Glomerular endothelial cell (primary cell): ENCODE measurements at regions not wholly inside any gene's neighbourhood (a gene's known extent, or its start where the extent isn't known, plus 50 kb on each side); places are given as distances from the start of the nearest gene placed in this dataset.

ENCODE experiments used
- DNase-seq: peaks from one replicate; pipeline ENCODE4 v3.0.0-alpha.2; 2011; ENCODE audit warnings: low read depth, low spot score; ENCODE audit errors: extremely low read depth

DNA sequence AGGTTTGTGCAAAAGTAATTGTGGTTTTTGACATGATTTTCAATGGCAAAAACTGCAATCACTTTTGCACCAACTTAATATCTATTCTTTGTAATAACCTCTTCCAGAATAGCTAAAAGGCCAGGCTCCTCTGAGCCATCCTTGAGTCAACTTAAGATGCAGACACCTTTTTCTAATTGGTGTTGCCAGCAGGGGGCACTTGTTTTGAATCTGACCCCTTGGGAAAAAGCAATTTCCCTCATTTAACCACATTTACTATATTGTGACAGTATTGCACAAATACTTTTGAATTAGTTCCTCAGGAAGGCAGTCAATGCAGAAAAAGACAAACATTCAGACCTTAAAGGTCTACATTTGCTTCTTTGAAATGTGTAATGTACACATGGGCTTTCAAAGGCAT, 78.6 kb upstream of the GALNT5 start:
- no peak for DNase-seq

DNA sequence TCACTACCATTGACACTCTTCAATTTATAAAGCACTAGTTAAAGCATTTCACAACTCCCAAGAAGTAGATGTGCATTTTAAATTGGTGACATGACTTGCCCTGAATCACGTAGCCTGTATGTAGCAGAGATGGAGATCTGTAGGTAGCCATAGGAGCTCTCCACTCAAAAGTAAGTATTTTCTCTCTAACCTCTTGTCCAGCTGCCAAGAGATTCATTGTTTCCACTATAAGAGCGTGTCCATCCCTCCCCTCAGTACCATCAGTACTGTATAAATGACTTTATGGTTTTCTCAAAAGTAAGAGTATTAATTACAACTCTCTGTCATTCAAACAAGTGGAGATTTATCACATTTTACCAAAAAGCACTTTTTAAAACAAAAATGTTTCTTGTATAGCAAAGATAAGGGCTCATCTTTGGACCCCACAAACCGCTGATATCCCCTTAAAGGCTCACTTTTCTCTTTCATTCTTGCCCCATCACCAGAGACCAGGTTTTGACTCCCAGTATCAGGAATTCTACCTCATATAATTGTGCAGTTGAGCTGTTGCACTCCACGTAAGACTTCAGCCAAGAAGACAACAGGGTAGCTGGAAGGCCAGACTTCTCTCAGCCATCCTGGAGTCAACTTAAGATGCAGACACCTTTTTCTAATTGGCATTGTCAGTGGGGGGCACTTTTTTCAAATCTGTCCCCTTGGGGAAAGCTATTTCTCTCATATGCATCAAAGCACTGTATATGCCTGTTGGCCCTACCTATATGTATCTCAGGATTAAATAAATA, 78.0 kb upstream of the GALNT5 start:
- DNase-seq, result no peak

DNA sequence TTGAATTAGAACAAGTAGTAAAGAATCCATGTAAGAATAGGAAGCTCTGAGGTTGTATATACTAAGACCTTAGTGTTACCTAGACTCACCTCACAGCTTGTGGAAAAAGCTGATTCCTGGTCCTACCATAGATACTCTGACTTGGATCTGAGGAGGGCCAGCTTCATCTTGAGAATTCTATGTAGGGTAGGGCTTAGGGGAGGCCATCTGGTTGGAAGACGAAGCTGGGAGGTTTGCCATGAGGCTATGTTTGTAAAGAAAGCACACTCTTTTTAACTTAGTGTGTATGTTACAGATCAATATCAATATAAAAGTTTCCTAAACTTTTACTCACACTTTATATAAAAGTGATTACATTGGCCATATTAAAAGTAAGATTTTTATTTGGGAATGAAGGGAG, 77.1 kb upstream of the GALNT5 start:
- no peak for DNase-seq

DNA sequence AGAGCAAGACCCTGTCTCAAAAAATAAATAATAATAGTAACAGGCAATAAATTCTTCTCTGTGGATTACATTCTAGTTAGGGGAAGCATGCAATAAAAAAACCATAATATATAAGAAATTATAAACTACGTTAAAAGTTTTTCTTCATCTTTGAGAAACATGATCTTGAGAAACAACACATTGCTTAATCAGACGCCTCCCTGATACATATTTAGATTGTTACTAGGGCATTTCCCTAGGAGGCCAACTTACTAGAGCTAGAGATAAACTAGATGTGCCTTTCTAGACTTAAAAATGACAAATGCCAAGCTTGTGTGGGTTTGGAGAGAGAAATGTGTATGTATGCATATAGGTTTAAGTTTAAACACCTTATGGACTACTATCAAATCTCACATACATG, 76.3 kb upstream of the GALNT5 start:
- no peak for DNase-seq

DNA sequence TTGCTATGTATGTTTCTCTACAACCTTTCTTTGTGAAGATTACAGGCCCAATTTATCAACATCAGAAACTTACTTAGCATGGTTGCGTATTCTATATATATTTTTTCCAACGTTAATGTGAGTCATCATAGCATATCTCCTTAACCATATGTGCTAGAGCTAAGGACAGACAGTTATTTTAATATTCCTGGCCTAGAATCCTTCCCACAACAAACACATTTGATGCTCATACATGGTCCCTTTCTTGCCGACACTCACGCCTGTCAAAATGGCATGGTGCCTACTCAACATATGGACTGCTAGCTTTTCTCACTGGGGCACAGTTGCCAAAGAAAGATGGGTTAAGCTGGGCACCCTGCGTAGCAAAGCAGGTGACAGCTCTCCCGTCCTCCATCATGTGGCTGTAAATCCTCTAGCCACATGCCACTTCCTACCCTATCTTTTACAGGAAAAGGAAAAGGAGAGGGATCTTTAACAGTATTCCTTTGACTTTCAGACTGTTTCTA, 75.2 kb upstream of the GALNT5 start:
- DNase-seq, result no peak

DNA sequence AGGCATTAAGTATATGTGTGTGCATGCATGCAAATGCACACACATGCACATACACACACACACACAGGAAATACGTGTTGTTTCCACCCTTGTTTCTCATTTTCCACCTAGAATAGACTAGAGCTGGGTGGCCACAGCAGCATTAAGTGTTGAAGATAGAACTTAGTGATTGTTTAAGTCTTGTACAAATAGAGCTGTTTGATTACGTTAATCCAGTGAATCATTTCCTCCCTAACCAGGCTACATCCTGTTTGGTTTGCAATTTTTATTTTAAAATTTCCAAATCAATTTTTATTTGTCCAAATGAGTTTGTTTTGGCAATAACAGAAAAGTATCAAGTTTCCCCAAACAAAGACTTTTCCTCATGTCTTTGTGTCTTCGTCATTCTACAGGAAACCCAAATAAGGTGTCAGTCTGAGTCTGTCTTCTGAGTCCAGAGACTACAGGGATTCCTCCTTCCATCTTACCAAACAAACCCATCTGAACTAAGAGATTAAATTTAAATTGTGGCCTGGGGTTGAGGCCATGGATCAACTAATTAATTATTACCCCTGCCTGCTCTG, 74.6 kb upstream of the GALNT5 start:
- peak; percentile 93 for DNase-seq

DNA sequence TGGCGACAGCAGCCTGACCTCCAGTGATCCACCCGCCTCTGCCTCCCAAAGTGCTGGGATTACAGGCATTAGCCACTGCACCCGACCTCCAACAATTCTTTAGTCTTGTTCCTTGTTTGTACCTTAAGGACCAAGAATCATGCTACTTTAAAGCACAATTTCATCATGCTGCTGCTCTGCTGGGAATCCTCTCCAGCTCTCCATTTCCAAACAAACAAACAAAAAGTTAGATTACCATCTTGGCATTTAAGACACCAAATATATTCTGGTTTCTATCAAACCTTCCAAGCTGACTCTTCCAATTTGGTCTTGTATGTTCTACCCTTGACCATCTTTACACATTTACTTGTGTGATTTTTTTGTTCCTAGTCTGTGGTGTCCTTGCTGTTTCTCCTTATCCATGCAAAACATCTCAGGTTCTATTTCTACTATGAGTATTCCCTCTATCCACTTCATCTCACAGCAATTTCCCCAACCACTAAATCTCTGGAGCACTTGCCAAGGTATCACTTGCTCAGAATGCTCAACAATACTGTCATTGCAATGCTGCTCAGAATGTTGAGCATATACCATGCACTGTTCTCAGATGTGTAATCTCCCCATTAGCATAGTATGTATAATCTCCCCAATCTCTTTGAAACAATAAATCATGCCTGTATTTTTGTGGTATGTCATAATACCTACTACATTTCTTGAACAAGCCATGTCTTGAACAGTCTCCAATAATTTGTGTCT, 73.2 kb upstream of the GALNT5 start:
- DNase-seq, result no peak

DNA sequence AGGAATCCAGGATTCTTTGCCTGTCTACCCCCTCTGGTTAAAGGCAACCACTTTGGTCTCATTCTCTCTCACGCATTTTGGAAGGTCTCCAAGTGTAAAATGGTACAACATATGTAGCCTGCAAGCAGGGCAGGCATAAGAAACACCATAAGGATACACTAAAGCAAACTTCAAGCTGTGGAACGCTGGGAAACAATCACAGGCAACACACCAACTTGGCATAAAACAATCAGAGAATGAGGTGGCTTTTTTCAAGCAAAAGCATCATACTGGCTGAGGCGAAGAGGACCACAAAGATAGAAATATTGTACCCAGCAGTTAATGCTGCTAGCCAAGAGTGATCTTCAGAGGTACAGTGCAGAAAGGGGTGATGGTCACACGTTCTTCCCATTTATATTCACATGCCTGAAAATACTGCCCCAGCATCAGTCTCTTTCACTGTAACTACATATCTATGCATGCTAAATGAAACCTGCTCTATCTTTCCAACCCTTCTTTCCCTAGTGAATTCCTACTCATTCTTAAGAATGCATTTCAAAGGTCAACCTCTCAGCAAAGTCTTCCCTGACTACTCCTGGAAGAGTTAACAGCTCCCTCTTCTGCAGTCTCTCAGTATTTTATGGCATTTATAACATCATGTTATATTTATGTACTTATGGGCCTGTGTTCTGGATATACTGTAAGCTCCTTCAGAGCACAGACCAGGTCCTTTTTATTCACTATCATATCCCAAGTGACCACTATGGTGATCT, 71.9 kb upstream of the GALNT5 start:
- DNase-seq, result no peak

DNA sequence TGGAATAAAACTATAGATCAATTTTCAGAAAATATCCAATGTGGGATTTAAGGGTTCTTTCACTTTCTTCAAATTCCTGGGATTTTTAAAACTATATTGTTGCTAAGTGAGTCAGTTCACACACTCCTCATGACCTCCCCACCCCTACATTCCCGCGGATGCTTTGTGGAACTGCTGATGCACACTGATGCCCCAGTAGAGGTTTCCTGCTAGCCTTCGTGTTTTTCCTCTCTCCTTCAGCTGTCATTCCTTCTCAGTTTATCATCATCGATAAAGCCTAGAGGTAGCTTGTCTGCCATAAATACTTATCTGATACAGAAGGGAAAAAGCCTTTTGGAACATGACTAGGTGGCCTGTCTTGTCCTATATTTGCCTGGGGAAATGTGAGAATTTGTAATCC, 67.4 kb upstream of the GALNT5 start:
- no peak for DNase-seq

DNA sequence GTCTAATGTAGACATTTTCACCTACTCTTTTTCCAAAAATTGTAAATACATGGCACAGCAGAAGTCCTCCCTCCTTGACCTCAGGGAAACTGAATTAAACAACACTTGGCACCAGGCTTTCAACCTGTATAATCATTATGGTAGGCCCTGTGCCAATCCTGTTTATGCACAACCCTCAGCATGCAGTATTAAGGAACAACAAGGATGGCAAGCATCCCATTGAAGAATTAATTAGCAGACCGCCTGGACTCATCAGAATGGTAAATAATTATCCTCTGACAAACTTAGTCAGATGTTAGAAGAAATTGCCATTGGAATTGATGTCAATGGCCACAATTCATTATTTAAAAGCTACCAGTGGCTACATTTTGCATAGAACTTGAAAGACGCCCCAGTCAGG, 66.3 kb upstream of the GALNT5 start:
- DNase-seq, result no peak

DNA sequence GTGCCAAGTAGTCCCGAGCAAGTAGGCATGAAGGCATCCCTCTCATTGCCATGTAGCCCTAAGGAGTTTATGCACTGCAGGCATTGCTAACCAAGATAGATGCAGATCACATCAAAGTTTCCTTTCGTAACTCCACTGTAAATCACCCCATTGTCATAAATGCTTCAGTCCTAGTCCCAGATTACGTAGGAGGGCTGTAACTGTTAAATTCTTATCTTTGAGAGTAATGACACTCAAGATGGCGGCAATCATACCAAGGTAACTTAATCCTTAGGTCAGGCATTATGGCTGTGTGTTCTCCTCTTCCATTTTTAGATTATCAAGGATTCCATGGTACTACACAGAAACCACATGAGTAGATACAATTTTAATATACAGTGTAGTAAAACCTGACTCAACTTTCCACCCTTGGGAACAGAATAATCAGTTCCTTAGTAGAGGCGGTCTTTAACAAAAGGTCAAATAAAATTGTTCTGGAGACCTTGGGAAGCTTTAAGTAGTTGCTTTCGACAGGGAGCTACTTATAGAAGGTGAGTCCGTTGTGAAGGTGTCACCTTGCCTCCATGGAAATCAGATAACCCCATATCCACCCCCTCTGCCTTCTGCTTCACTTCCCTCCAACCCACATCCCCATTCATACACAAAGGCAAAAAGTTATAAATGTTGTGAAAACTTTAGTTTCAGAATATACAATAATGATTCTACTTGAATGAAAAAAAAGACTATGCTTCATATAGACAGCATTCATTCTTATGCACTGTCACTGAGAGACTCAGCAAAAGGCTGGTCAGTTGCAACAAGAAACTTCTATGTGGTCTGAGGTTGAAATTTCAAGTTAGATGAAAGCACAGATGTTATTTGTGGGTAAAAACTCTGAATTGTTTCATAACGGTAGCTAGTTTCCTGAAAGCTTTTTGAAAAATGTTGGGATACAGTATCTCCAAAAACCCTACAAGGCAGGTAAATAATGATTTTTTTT, 64.8 kb upstream of the GALNT5 start:
- DNase-seq, result no peak

DNA sequence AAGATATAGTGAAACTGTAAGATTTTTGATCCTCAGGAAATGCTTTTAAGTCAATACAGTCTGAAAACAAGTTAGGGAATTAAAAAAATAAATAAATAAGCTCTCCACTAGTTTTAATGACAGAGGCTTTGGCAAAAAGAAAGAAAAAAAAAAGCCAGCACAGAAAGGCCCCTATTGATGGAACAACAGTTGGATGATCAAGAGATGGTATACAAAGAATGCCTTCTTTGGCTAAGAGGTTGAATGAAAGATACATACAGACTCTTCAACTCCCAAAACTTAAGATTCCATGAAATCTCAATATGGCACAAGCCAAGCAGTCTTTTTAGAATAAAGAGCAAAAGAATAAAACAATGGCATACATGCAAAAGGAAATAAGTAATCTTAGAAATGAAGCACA, 64.0 kb upstream of the GALNT5 start:
- no peak for DNase-seq

DNA sequence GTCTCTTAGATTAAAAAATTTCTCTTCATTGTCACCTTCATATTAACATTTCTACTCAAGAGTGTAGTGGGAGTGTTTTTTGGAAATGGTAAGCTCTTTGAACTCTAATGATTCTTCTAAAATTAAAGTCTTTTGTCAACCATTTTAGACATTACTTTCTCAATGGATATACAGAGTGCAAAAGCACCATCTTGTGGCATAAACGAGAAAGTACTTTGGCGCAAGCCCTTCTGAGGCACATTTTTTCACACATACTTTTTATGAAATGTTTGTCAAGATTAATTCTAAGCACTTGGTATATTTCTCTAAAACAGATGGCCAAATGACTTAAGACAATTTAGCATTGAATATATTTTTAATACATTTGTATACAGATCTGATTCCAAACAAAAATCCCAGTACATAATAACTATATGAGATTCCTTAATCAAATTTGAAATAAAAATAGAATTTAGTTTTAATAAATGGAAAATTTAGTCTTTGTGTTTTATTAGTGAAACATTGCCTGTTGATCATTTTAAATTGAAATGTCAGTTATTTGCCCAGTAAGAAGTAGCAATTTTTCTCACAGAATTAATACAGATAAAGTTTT, 63.3 kb upstream of the GALNT5 start:
- no peak for DNase-seq

DNA sequence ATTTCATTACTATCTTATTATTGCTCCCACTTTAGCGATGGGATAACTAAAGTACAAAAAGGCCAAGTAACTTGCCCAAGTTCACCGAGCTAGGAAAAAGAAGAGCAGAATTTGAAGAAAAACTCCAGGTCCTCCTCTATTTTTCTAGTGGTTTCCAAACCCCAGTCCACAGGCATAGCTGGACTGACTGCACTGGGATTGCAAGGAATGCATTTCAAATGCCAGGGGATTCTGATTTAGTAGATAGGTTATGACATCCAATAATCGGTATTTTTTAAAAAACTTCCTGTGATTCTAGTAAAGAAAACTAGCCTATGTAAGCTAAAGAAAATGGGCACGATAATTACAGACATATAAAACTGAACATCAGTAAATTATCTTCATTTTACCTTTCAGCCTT, 62.7 kb upstream of the GALNT5 start:
- DNase-seq, result no peak

DNA sequence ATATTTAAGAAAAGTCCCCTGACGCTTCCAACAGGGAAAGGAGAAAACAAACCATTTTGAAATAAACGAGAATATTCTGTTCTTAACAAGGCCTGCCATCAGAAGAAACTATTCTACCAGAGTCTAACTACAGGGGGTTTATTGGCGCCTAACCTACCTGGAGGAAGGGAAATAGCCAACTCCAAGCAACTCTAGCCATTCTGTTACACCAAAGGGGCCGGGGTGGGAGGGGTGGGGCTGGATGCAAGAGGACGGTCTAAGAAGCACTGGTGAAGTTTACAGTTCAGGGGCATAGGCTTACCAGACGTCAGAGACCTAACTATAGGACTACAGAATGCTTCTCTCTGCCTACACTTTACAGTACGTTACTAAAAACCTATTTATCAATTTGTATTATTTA, 60.5 kb upstream of the GALNT5 start:
- no peak for DNase-seq

DNA sequence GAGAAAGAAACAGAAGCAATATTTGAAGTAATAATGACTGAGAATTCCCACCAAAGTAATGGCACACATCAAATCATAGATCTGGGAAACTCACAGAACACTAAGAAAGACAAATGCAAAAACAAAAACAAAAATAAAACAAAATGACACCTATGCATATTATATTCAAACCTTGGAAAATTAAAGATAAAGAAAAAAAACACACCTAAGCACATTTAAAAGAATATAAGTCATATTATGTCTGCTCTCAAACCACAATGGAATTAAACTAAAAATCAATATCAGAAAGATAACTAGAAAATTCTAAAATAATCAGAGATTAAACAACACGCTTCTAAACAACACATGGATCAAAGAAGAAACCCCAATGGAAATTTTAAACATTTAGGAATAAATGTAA, 59.7 kb upstream of the GALNT5 start:
- no peak for DNase-seq

DNA sequence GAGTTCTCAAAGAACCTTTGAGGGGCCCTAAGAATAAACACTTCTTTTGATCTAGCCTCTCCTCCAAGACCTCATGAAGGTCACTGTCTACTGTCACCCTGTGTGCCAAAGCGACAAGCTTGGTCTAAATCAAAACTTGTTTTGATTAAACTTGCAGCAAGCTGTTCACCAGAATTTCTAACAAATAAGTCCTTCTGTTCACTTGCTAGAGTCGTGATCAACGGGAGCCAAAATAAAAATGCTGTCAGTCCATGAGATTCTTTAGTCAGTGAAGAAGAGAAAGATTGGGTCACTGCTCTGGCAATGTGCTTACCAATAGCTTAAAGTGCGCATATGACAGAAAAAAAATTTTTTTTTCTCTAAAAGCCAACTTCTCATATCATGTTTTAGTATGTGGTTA, 53.9 kb upstream of the GALNT5 start:
- DNase-seq, result no peak

DNA sequence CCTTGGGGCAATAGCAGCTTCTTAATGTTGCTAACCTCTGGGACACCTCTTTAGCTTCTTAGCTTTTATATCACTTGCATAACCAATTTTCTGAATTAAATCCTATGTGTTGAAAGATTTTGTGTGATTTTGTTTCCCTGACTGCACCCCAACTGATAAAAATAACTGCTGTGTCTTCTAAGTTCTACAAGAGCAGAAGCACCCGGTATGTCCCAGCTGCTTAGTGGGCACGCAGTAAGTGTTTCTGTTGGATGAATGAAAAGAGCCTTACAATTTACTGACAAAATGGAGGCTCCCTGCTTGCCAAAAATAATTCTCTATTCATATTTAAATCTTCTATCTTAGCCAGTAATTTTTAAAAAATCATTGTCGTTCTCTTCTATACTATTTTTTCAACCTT, 53.1 kb upstream of the GALNT5 start:
- no peak for DNase-seq

DNA sequence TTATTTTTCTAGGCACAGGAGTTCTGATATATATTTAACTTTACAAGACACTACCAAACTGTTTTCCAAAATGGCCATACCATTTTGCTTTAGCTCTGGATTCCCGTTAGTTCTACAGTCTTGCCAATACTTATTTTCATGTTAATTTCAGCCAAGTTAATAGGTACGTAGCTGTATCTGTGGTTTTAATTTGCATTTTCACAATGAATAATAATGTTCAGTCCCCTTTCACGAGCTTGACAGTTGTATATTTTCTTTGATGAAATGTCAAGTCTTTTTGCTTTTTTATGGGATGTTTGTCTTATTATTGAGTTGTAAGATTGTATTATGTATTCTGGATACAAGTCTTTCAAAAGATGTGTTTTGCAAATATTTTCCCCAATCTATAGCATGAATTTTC, 50.6 kb upstream of the GALNT5 start:
- DNase-seq, result no peak
